Activated CD8-positive, alpha-beta T cell treated with anti-CD3 and anti-CD28 coated beads for 36 hours (primary cell): ENCODE measurements at regions not wholly inside any gene's neighbourhood (a gene's known extent, or its start where the extent isn't known, plus 50 kb on each side); places are given as distances from the start of the nearest gene placed in this dataset.

Experiments used
- ATAC-seq: fragments of 200-7000 bp; cut with Tn5 transposase; one replicate; pipeline ENCODE4 v1.10.0; 2021; ENCODE audit warnings: mild to moderate bottlenecking, moderate library complexity
- CTCF ChIA-PET: fragments of 350-600 bp; sonication (Branson Sonifier 250); formaldehyde crosslinking; loops from one replicate; lab custom pipeline; 2021; ENCODE audit warnings: antibody characterized with exemption; lab: Charles Lee
- POLR2A ChIA-PET: fragments of 350-600 bp; sonication (Branson Sonifier 250); formaldehyde crosslinking; loops from one replicate; lab custom pipeline; 2021; ENCODE audit warnings: antibody characterized with exemption; lab: Charles Lee
- DNase-seq: peaks from one replicate; pipeline ENCODE4 v3.0.0-alpha.2; 2020
- H3K27ac Mint-ChIP-seq: one replicate; pipeline ENCODE4 v1.8.0; 2021; ENCODE audit warnings: mild to moderate bottlenecking, mixed read lengths
- H3K27me3 Mint-ChIP-seq: one replicate; pipeline ENCODE4 v1.8.0; 2021; ENCODE audit warnings: mixed read lengths
- H3K36me3 Mint-ChIP-seq: one replicate; pipeline ENCODE4 v1.8.0; 2021; ENCODE audit warnings: low read depth, mixed read lengths
- H3K4me1 Mint-ChIP-seq: one replicate; pipeline ENCODE4 v1.8.0; 2021; ENCODE audit warnings: low read depth, mixed read lengths
- H3K4me3 Mint-ChIP-seq: one replicate; pipeline ENCODE4 v1.8.0; 2021; ENCODE audit warnings: mild to moderate bottlenecking, moderate library complexity, mixed read lengths
- H3K9me3 Mint-ChIP-seq: one replicate; pipeline ENCODE4 v1.8.0; 2021; ENCODE audit warnings: mixed read lengths
- intact Hi-C: fragments of 100-400 bp; cut with micrococcal nuclease; formaldehyde crosslinking; loops from one replicate; pipeline ENCODE4 v1.10.0; 2022
- TF ChIP-seq, protein P1 (sequence below): fragments of 200-600 bp; IDR thresholded peaks from one replicate; pipeline ENCODE4 v1.8.0; 2022; ENCODE audit warnings: antibody characterized with exemption, mild to moderate bottlenecking

DNA sequence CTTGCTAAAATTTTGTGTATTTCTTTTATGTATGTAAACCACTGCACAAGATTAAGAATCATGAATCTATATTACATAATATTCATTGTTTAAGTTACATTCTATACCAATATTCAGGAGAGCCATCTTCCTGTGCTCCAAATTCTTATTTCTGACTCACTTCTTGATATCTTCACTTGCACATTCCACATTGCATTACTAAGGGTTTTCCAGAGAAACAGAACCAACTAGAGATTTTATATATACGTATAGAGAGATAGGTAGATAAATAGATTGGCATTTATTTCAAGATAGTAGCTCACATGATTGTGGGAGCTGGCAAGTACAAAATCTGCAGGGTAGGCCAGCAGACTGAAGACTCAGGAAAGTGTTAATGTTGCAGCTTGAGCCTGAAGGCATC lies 222.2 kb upstream of the PRSS16 start:
- ATAC-seq (no peak), DNase-seq (no peak)
- intact Hi-C loops: no loop called here
- H3K36me3 Mint-ChIP-seq: peaks cover 1% of the 10 kb centered on the region
- TF ChIP-seq, protein P1, sequence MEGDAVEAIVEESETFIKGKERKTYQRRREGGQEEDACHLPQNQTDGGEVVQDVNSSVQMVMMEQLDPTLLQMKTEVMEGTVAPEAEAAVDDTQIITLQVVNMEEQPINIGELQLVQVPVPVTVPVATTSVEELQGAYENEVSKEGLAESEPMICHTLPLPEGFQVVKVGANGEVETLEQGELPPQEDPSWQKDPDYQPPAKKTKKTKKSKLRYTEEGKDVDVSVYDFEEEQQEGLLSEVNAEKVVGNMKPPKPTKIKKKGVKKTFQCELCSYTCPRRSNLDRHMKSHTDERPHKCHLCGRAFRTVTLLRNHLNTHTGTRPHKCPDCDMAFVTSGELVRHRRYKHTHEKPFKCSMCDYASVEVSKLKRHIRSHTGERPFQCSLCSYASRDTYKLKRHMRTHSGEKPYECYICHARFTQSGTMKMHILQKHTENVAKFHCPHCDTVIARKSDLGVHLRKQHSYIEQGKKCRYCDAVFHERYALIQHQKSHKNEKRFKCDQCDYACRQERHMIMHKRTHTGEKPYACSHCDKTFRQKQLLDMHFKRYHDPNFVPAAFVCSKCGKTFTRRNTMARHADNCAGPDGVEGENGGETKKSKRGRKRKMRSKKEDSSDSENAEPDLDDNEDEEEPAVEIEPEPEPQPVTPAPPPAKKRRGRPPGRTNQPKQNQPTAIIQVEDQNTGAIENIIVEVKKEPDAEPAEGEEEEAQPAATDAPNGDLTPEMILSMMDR: no peak
- ChIA-PET POLR2A (no interaction called here), CTCF (no interaction called here)
- no peak overlapping the region for H3K4me3 Mint-ChIP-seq
- H3K27me3 Mint-ChIP-seq: peaks cover 29% of the 10 kb centered on the region
- H3K4me1 Mint-ChIP-seq: peaks cover 5% of the 10 kb centered on the region
- H3K9me3 Mint-ChIP-seq: peaks cover 2% of the 10 kb centered on the region
- no peak overlapping the region for H3K27ac Mint-ChIP-seq

DNA sequence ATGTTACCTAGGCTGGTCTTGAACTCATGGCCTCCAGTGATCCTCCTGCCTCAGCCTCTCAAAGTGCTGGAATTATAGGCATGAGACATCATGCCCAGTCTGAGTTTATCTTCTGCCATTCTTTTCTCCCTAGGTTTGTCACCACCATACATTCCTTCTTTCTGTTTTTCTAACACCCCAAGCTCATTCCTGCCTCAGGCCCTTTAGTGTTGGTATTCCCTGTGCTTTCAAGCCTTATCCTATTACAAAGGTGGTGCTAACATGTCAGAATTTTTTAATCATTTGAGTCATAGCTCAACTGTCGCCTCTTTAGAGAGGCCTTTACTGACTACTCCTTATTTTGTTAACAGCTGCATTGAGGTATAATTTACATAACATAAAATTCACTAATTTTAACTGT lies 221.1 kb upstream of the PRSS16 start:
- no peak for DNase-seq
- no peak overlapping the region for H3K4me3 Mint-ChIP-seq
- intact Hi-C loops: no loop called here

DNA sequence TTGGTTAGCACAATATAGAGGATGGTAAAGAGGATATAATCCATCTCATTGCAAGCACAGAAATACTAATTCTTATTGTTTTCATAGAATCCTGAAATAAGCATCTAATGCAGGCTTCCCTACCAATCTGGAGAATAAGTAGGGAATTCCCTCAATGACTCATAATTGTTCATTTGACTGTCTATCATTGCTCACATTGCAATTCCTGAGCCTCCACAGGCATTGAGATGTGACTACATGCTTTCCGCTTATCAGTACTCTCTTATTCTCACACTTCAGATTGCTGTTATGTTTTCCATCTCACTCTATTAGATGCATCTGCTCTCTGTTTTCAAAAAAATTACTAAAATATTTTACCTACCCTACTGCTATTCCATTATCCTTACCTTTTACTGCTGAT lies 216.2 kb upstream of the PRSS16 start:
- ChIA-PET POLR2A (no interaction called here), CTCF (no interaction called here)
- no peaks in the 10 kb centered on the region for H3K36me3 Mint-ChIP-seq

More for the DNA sequence above, 221.1 kb upstream of the PRSS16 start:
- TF ChIP-seq, protein P1: no peak
- Mint-ChIP-seq H3K36me3 (no peaks in the 10 kb centered on the region), H3K9me3 (peaks cover 2% of the 10 kb centered on the region), H3K27me3 (peaks cover 28% of the 10 kb centered on the region), H3K27ac (no peak overlapping the region), H3K4me1 (no peaks in the 10 kb centered on the region)
- ChIA-PET CTCF (no interaction called here), POLR2A (no interaction called here)
- no peak for ATAC-seq

DNA sequence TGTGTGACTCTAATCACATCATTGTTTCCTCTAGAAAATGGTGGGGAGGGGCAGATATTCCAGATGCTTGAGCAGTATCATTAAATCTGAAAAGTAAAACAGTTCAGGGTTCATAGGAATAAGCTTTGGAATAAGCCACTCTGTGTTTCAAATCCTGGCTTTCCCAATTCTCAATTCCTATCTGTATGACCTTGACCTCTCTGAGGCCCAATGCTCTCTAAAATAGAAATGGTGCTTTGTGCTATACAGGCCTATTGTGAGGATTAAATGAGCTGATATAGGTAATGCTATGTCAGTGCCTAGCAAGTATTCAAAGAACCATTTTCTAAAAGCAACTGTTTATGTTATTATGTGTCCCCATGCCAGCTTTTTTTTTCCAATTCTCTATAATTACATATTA lies 209.0 kb upstream of the PRSS16 start:
- ChIA-PET CTCF (interaction anchor here (1.1 kb wide), 1 partner anchor 480 kb away, joined by 3 read pairs; no protein-coding TSS in a partner anchor), POLR2A (no interaction called here)
- Mint-ChIP-seq H3K36me3 (no peaks in the 10 kb centered on the region), H3K4me1 (peaks cover 2% of the 10 kb centered on the region), H3K27ac (no peak overlapping the region), H3K4me3 (no peak overlapping the region), H3K27me3 (peaks cover 51% of the 10 kb centered on the region), H3K9me3 (no peaks in the 10 kb centered on the region)
- intact Hi-C loops: no loop called here
- no peak for ATAC-seq
- DNase-seq: no peak
- TF ChIP-seq, protein P1: no peak

More for the DNA sequence above, 216.2 kb upstream of the PRSS16 start:
- H3K4me3 Mint-ChIP-seq: no peak overlapping the region
- ATAC-seq (no peak), DNase-seq (no peak)
- H3K4me1 Mint-ChIP-seq: no peaks in the 10 kb centered on the region
- intact Hi-C loops: no loop called here
- TF ChIP-seq, protein P1: no peak
- H3K9me3 Mint-ChIP-seq: no peaks in the 10 kb centered on the region
- no peak overlapping the region for H3K27ac Mint-ChIP-seq
- H3K27me3 Mint-ChIP-seq: peaks cover 41% of the 10 kb centered on the region

DNA sequence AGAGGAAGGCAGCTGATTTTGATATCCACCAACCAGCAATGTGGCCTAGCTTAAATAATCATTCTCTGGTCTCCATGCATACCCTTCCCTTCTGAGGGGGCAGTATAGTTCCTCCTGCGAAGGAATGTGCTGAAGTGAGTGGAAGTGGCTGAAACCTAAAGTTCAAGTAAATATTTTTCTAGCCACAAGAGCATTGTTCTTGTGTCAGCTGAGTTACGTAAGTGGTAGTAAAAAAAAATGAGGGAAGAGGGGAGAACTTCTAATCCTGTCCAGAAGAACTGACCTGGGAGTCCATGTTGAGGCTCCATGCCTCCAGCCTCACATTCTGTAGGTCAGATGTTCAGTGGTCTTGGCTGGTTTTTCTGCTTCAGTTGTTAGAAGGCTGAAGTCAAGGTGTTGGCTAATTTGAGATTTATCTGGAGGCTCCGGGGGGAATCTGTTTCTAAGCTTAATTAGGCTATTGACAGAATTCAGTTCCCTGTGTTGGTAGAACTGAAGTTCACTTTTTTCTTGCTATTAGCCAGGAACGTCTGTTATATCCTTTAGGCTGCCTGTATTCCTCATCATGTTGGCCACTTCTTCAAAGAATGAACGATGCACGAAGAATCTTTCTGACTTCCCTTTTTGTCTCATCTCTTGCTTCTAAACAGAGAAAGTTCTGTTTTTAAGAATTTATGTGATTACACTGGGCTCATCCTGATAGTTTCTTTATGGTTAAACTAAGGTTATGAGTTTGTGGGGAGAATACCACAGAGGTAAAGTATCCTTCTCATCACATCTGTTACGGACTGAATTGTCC lies 207.1 kb upstream of the PRSS16 start:
- DNase-seq (no peak), ATAC-seq (no peak)
- H3K36me3 Mint-ChIP-seq: no peaks in the 10 kb centered on the region
- intact Hi-C loops: no loop called here
- TF ChIP-seq, protein P1: no peak
- no peak overlapping the region for H3K4me3 Mint-ChIP-seq
- no peak overlapping the region for H3K27ac Mint-ChIP-seq
- ChIA-PET POLR2A (no interaction called here), CTCF (no interaction called here)
- peaks cover 2% of the 10 kb centered on the region for H3K4me1 Mint-ChIP-seq
- H3K27me3 Mint-ChIP-seq: peaks cover 45% of the 10 kb centered on the region
- no peaks in the 10 kb centered on the region for H3K9me3 Mint-ChIP-seq
